ENCODE measurements at regions not wholly inside any gene's neighbourhood (a gene's known extent, or its start where the extent isn't known, plus 50 kb on each side); places are given as distances from the start of the nearest gene placed in this dataset.
"Not testable (repeated sequence)": the region's sequence is repeated elsewhere in the genome, so short reads cannot be mapped to it uniquely, and the experiment has no call there.

GRCh38 chr7:142698429-142698828 is 50.8 kb upstream of the PRSS1 start:
- DNase-seq (ENCODE audit: low read depth in 2 of 3, low spot score in 2 of 3) = no peak

GRCh38 chr7:142697270-142697669 is 52.0 kb upstream of the PRSS1 start:
- DNase-seq (ENCODE audit: low read depth in 2 of 3, low spot score in 2 of 3) = no peak

- no peak for DNase-seq (ENCODE audit: low read depth in 2 of 3, low spot score in 2 of 3)
Observed at GRCh38 chr7:142696456-142697179, 52.7 kb upstream of the PRSS1 start.

- DNase-seq (ENCODE audit: low read depth in 2 of 3, low spot score in 2 of 3) = no peak
Observed at GRCh38 chr7:142693911-142694310, 55.4 kb upstream of the PRSS1 start.

- DNase-seq (ENCODE audit: low read depth in 2 of 3, low spot score in 2 of 3) = no peak
Observed at GRCh38 chr7:142690554-142691182, 58.6 kb upstream of the PRSS1 start.

GRCh38 chr7:142689439-142690120 is 59.7 kb upstream of the PRSS1 start:
- peak in 1 of 3 donors; percentile 59 for DNase-seq (ENCODE audit: low read depth in 2 of 3, low spot score in 2 of 3)

- DNase-seq (ENCODE audit: low read depth in 2 of 3, low spot score in 2 of 3) = no peak
Observed at GRCh38 chr7:142685877-142686508, 63.3 kb upstream of the PRSS1 start.

- no peak for DNase-seq (ENCODE audit: low read depth in 2 of 3, low spot score in 2 of 3)
Observed at GRCh38 chr7:142681314-142682092, 67.8 kb upstream of the PRSS1 start.

GRCh38 chr7:142671506-142671905 is 77.8 kb upstream of the PRSS1 start:
- DNase-seq (ENCODE audit: low read depth in 2 of 3, low spot score in 2 of 3) = peak in 1 of 3 donors; percentile 60

GRCh38 chr7:142670511-142670910 is 78.8 kb upstream of the PRSS1 start:
- no peak for DNase-seq (ENCODE audit: low read depth in 2 of 3, low spot score in 2 of 3)

- DNase-seq (ENCODE audit: low read depth in 2 of 3, low spot score in 2 of 3) = peak in 1 of 3 donors; percentile 60
Observed at GRCh38 chr7:142669074-142669654, 80.1 kb upstream of the PRSS1 start.

- DNase-seq (ENCODE audit: low read depth in 2 of 3, low spot score in 2 of 3) = no peak
Observed at GRCh38 chr7:142668495-142668894, 80.8 kb upstream of the PRSS1 start.

GRCh38 chr7:142657376-142657775 is 91.9 kb upstream of the PRSS1 start:
- DNase-seq (ENCODE audit: low read depth in 2 of 3, low spot score in 2 of 3) = no peak

GRCh38 chr7:142654398-142654797 is 94.9 kb upstream of the PRSS1 start:
- peak in 1 of 3 donors; percentile 68 for DNase-seq (ENCODE audit: low read depth in 2 of 3, low spot score in 2 of 3)

GRCh38 chr7:142647749-142648148 is 101.5 kb upstream of the PRSS1 start:
- DNase-seq (ENCODE audit: low read depth in 2 of 3, low spot score in 2 of 3) = no peak

- DNase-seq (ENCODE audit: low read depth in 2 of 3, low spot score in 2 of 3) = peak in 2 of 3 donors; percentile 64 to 91
Observed at GRCh38 chr7:142646386-142647140, 102.7 kb upstream of the PRSS1 start.

GRCh38 chr7:142645777-142646176 is 103.5 kb upstream of the PRSS1 start:
- peak in 2 of 3 donors; percentile 36 to 46 for DNase-seq (ENCODE audit: low read depth in 2 of 3, low spot score in 2 of 3)

GRCh38 chr7:142642316-142642715 is 107.0 kb upstream of the PRSS1 start:
- no peak for DNase-seq (ENCODE audit: low read depth in 2 of 3, low spot score in 2 of 3)

GRCh38 chr7:142641252-142641651 is 108.0 kb upstream of the PRSS1 start:
- not testable (repeated sequence) for DNase-seq (ENCODE audit: low read depth in 2 of 3, low spot score in 2 of 3)

Measured in hematopoietic multipotent progenitor cell (in vitro differentiated cells).